IMR-90 (cell line): ENCODE measurements at regions not wholly inside any gene's neighbourhood (a gene's known extent, or its start where the extent isn't known, plus 50 kb on each side); places are given as distances from the start of the nearest gene placed in this dataset.

Source experiments
- ATAC-seq: fragments of 200-7000 bp; cut with Tn5 transposase; 2 replicates; pipeline ENCODE4 v1.9.1; 2020; ENCODE audit warnings: low read depth, mild to moderate bottlenecking, moderate library complexity
- BruUV-seq: library from RNA; stranded (reverse); fragments of 400-500 nt; replicated peaks from 2 replicates; lab custom pipeline; 2021; lab: Mats Ljungman, UMichigan
- CTCF ChIA-PET: fragments of 300-600 bp; formaldehyde crosslinking; extraction: SDS; loops from one replicate; lab custom pipeline; 2021; ENCODE audit warnings: antibody characterized with exemption; lab: Yijun Ruan, JAX
- POLR2A ChIA-PET: fragments of 300-600 bp; sonication (Branson Sonifier 250); formaldehyde crosslinking; loops from one replicate; lab custom pipeline; 2022; ENCODE audit warnings: antibody characterized with exemption; ENCODE audit not compliant: unreplicated experiment; lab: Charles Lee
- DNase-seq: peaks from one replicate; pipeline ENCODE4 v3.0.0; 2013
- H2AFZ ChIP-seq: replicated peaks from 2 replicates; pipeline ENCODE3; 2013; ENCODE audit warnings: low read length, mild to moderate bottlenecking; ENCODE audit not compliant: poor library complexity
- H2AK5ac ChIP-seq: 2 replicates; pipeline ENCODE4 v1.6.1; 2013; ENCODE audit warnings: low read depth, low read length, inconsistent platforms
- H2AK9ac ChIP-seq: replicated peaks from 2 replicates; pipeline ENCODE3; 2013; ENCODE audit warnings: mild to moderate bottlenecking, low read depth, low read length, moderate library complexity; ENCODE audit not compliant: poor library complexity
- H2BK120ac ChIP-seq: 2 replicates; pipeline ENCODE4 v1.6.1; 2013; ENCODE audit warnings: low read depth, low read length, inconsistent platforms
- H2BK15ac ChIP-seq: 3 replicates; pipeline ENCODE4 v1.6.1; 2013; ENCODE audit warnings: low read depth, low read length, inconsistent platforms
- H2BK20ac ChIP-seq: 2 replicates; pipeline ENCODE4 v1.6.1; 2013; ENCODE audit warnings: low read depth, mild to moderate bottlenecking, inconsistent platforms, low read length, moderate library complexity
- H2BK5ac ChIP-seq: 2 replicates; pipeline ENCODE4 v1.6.1; 2013; ENCODE audit warnings: mild to moderate bottlenecking, low read depth, low read length, inconsistent platforms; ENCODE audit not compliant: poor library complexity, severe bottlenecking
- H3K14ac ChIP-seq: replicated peaks from 2 replicates; pipeline ENCODE4 v1.6.1; 2013; ENCODE audit warnings: low read depth, low read length, inconsistent platforms
- H3K18ac ChIP-seq: 2 replicates; pipeline ENCODE4 v1.6.1; 2013; ENCODE audit warnings: low read depth, low read length, control low read depth
- H3K23ac ChIP-seq: 2 replicates; pipeline ENCODE4 v1.6.1; 2013; ENCODE audit warnings: low read depth, low read length, inconsistent platforms
- H3K27ac ChIP-seq: 2 replicates; pipeline ENCODE4 v1.5.1; 2013; ENCODE audit warnings: mild to moderate bottlenecking, control low read depth, low read length; ENCODE audit not compliant: insufficient read depth
- H3K27me3 ChIP-seq: 2 replicates; pipeline ENCODE4 v1.6.1; 2013; ENCODE audit warnings: low read length; ENCODE audit not compliant: control insufficient read depth, insufficient read depth
- H3K36me3 ChIP-seq: 2 replicates; pipeline ENCODE4 v1.6.1; 2013; ENCODE audit warnings: low read length, mixed read lengths; ENCODE audit not compliant: control insufficient read depth, insufficient read depth
- H3K4ac ChIP-seq: 2 replicates; pipeline ENCODE4 v1.6.1; 2013; ENCODE audit warnings: low read depth, low read length, inconsistent platforms
- H3K4me1 ChIP-seq: 2 replicates; pipeline ENCODE4 v1.6.1; 2013; ENCODE audit warnings: low read length, mixed read lengths; ENCODE audit not compliant: control insufficient read depth, insufficient read depth
- H3K4me2 ChIP-seq: 2 replicates; pipeline ENCODE4 v1.6.1; 2013; ENCODE audit warnings: low read depth, mild to moderate bottlenecking, control low read depth, low read length, moderate library complexity
- H3K4me3 ChIP-seq: 2 replicates; pipeline ENCODE4 v1.5.1; 2013; ENCODE audit warnings: low read depth, mild to moderate bottlenecking, control low read depth, low read length, moderate library complexity; ENCODE audit not compliant: insufficient read depth
- H3K56ac ChIP-seq: 2 replicates; pipeline ENCODE4 v1.6.1; 2013; ENCODE audit warnings: low read length, inconsistent platforms; ENCODE audit not compliant: insufficient read depth; ENCODE audit errors: extremely low read depth
- H3K79me1 ChIP-seq, 2 experiments: 2 replicates each; pipeline ENCODE4 v1.6.1; 2013; ENCODE audit warnings: low read length in 2 of 2, inconsistent platforms in 1 of 2, low read depth in 1 of 2
- H3K9ac ChIP-seq: 2 replicates; pipeline ENCODE4 v1.6.1; 2013; ENCODE audit warnings: low read depth, low read length, control low read depth
- H3K9me1 ChIP-seq: 2 replicates; pipeline ENCODE4 v1.6.1; 2013; ENCODE audit warnings: low read length, inconsistent platforms; ENCODE audit not compliant: insufficient read depth
- H3K9me3 ChIP-seq: 2 replicates; pipeline ENCODE4 v1.6.1; 2013; ENCODE audit warnings: low read length; ENCODE audit not compliant: control insufficient read depth, insufficient read depth
- H4K20me1 ChIP-seq: 2 replicates; pipeline ENCODE4 v1.6.1; 2013; ENCODE audit warnings: low read length, inconsistent platforms; ENCODE audit not compliant: insufficient read depth
- H4K5ac ChIP-seq: 2 replicates; pipeline ENCODE4 v1.6.1; 2013; ENCODE audit warnings: mild to moderate bottlenecking, low read depth, low read length, control low read depth
- H4K8ac ChIP-seq, 2 experiments: 2 replicates each; pipeline ENCODE4 v1.6.1; 2013; ENCODE audit warnings: low read depth in 2 of 2, low read length in 2 of 2, control low read depth in 1 of 2, inconsistent platforms in 1 of 2
- H4K91ac ChIP-seq: 2 replicates; pipeline ENCODE4 v1.6.1; 2013; ENCODE audit warnings: low read depth, low read length, inconsistent platforms; ENCODE audit not compliant: insufficient read depth
- BHLHE40 ChIP-seq: fragments of 150-350 bp; IDR thresholded peaks from 2 replicates; pipeline ENCODE4 v1.6.1; 2016; ENCODE audit warnings: mild to moderate bottlenecking, low read depth, low read length
- CEBPB ChIP-seq: IDR thresholded peaks from 2 replicates; pipeline ENCODE4 v1.6.1; 2012; ENCODE audit warnings: low read depth, low read length, improper control_type of control experiment
- CHD1 ChIP-seq: IDR thresholded peaks from 2 replicates; pipeline ENCODE4 v1.6.1; 2012; ENCODE audit warnings: low read depth, low read length, improper control_type of control experiment
- CTCF ChIP-seq: conservative IDR thresholded peaks from 2 replicates; pipeline ENCODE4 v1.5.1; 2012; ENCODE audit warnings: mild to moderate bottlenecking, low read depth, low read length, improper control_type of control experiment
- ELK1 ChIP-seq: fragments of 150-350 bp; IDR thresholded peaks from 2 replicates; pipeline ENCODE4 v1.6.1; 2016; ENCODE audit warnings: low read depth, mild to moderate bottlenecking, low read length, moderate library complexity, borderline replicate concordance
- FOS ChIP-seq: fragments of 150-350 bp; IDR thresholded peaks from 2 replicates; pipeline ENCODE4 v1.6.1; 2016; ENCODE audit warnings: low read depth, low read length
- MAFK ChIP-seq: IDR thresholded peaks from 2 replicates; pipeline ENCODE4 v1.6.1; 2012; ENCODE audit warnings: low read depth, low read length, improper control_type of control experiment
- MXI1 ChIP-seq: IDR thresholded peaks from 2 replicates; pipeline ENCODE4 v1.6.1; 2012; ENCODE audit warnings: low read depth, mild to moderate bottlenecking, low read length, moderate library complexity, borderline replicate concordance
- NFE2L2 ChIP-seq: fragments of 150-350 bp; IDR thresholded peaks from 2 replicates; pipeline ENCODE4 v1.6.1; 2016; ENCODE audit warnings: low read depth, mild to moderate bottlenecking, low read length
- RAD21 ChIP-seq: IDR thresholded peaks from 2 replicates; pipeline ENCODE4 v1.6.1; 2012; ENCODE audit warnings: low read length, improper control_type of control experiment
- RCOR1 ChIP-seq: IDR thresholded peaks from 2 replicates; pipeline ENCODE4 v1.6.1; 2012; ENCODE audit warnings: mild to moderate bottlenecking, low read length, improper control_type of control experiment; ENCODE audit not compliant: insufficient replicate concordance
- RFX5 ChIP-seq: IDR thresholded peaks from 2 replicates; pipeline ENCODE4 v1.8.0; 2012; ENCODE audit warnings: low read depth, mild to moderate bottlenecking, low read length, moderate library complexity
- SMC3 ChIP-seq: fragments of 150-350 bp; IDR thresholded peaks from 2 replicates; pipeline ENCODE4 v1.6.1; 2016; ENCODE audit warnings: low read depth, mild to moderate bottlenecking, antibody characterized with exemption, low read length, moderate library complexity
- USF2 ChIP-seq: fragments of 150-350 bp; IDR thresholded peaks from 2 replicates; pipeline ENCODE4 v1.6.1; 2017; ENCODE audit warnings: mild to moderate bottlenecking, antibody characterized with exemption, low read length, low read depth
- WGBS, 2 experiments: methylation state at CpG; one replicate each; pipeline versions ENCODE4 v1.1.5 to v1.1.7; 2013; ENCODE audit warnings: missing lambda C conversion rate in 2 of 2; ENCODE audit not compliant: insufficient read length in 1 of 2; ENCODE audit errors: extremely low coverage in 2 of 2; 5-methylcytosine and 5-hydroxymethylcytosine counted together
- dilution Hi-C: fragments of 300-500 bp; cut with HindIII; formaldehyde crosslinking; loops from one replicate; pipeline ENCODE4 v1.14.3; 2018; ENCODE audit warnings: low sequenced_read_pairs; ENCODE audit not compliant: unreplicated experiment
- in situ Hi-C: fragments of 300-500 bp; cut with MboI; formaldehyde crosslinking; loops from 3 replicates; pipeline ENCODE4 v1.14.3; 2019; ENCODE audit warnings: low sequenced_read_pairs, inconsistent platforms, mixed read lengths
- intact Hi-C: fragments of 100-400 bp; cut with micrococcal nuclease; formaldehyde crosslinking; loops from 2 replicates; pipeline ENCODE4 v1.10.0; 2022

GRCh38 chr4:162422312-162422711 is 258.5 kb upstream of the FSTL5 start:
- WGBS, 2 experiments = no CpG with 5 or more reads among the region's 4 CpGs
- H3K9ac ChIP-seq = no peak overlapping the region

More at GRCh38 chr4:162422312-162422711, 258.5 kb upstream of the FSTL5 start:
- Histone ChIP-seq H3K4me2 (no peak overlapping the region), H2BK5ac (no peak overlapping the region), H4K8ac (no peak overlapping the region), H3K23ac (no peak overlapping the region), H3K27me3 (no peaks in the 10 kb centered on the region), H3K9me1 (no peaks in the 10 kb centered on the region), H3K14ac (no peak overlapping the region), H2BK120ac (no peak overlapping the region), H4K5ac (no peak overlapping the region), H3K9me3 (peaks cover 4% of the 10 kb centered on the region), H3K4me1 (no peaks in the 10 kb centered on the region), H4K91ac (no peak overlapping the region), H3K36me3 (no peaks in the 10 kb centered on the region), H2BK15ac (no peak overlapping the region), H3K79me1 (no peaks in the 10 kb centered on the region), H3K56ac (no peak overlapping the region), H3K4ac (no peak overlapping the region), H3K4me3 (no peak overlapping the region), H2AK9ac (no peak overlapping the region), H2AFZ (no peak overlapping the region), H2BK20ac (no peak overlapping the region), H3K27ac (no peak overlapping the region), H4K20me1 (no peaks in the 10 kb centered on the region), H3K18ac (no peak overlapping the region), H2AK5ac (no peak overlapping the region)
- intact Hi-C loops (no loop called here), in situ Hi-C loops (no loop called here), dilution Hi-C loops (no loop called here)
- ChIA-PET POLR2A (no interaction called here), CTCF (no interaction called here)
- TF ChIP-seq CTCF = no peak
- no peak for TF ChIP-seq RAD21
- no peak for TF ChIP-seq BHLHE40
- TF ChIP-seq USF2 = no peak
- TF ChIP-seq MAFK = no peak
- TF ChIP-seq ELK1 = no peak
- TF ChIP-seq SMC3 = no peak
- TF ChIP-seq CHD1 = no peak
- TF ChIP-seq NFE2L2 = no peak
- TF ChIP-seq MXI1 = no peak
- no peak for TF ChIP-seq RFX5
- no peak for TF ChIP-seq FOS
- TF ChIP-seq RCOR1 = no peak
- TF ChIP-seq CEBPB = no peak
- BruUV-seq = no TSS peak
- no peak for ATAC-seq
- no peak for DNase-seq
